Memory B cell (primary cell): ENCODE measurements at regions not wholly inside any gene's neighbourhood (a gene's known extent, or its start where the extent isn't known, plus 50 kb on each side); places are given as distances from the start of the nearest gene placed in this dataset.
"Not testable (repeated sequence)": the region's sequence is repeated elsewhere in the genome, so short reads cannot be mapped to it uniquely, and the experiment has no call there.

Experiments used
- ATAC-seq: fragments of 150-1000 bp; cut with Tn5 transposase; 2 replicates; pipeline ENCODE4 v1.10.0; 2021; ENCODE audit warnings: low read depth, mild to moderate bottlenecking, moderate library complexity
- DNase-seq, 2 donors: peaks; one replicate each; pipeline ENCODE4 v3.0.0; 2022; ENCODE audit warnings: low spot score in 2 of 2
- H3K27ac Mint-ChIP-seq: one replicate; pipeline ENCODE4 v1.8.0; 2022; ENCODE audit warnings: mild to moderate bottlenecking, moderate library complexity, mixed read lengths
- H3K27me3 Mint-ChIP-seq: one replicate; pipeline ENCODE4 v1.8.0; 2022; ENCODE audit warnings: mixed read lengths
- H3K36me3 Mint-ChIP-seq: one replicate; pipeline ENCODE4 v1.8.0; 2022; ENCODE audit warnings: mild to moderate bottlenecking, mixed read lengths
- H3K4me1 Mint-ChIP-seq: one replicate; pipeline ENCODE4 v1.8.0; 2022; ENCODE audit warnings: mixed read lengths
- H3K4me3 Mint-ChIP-seq: one replicate; pipeline ENCODE4 v1.8.0; 2022; ENCODE audit warnings: mild to moderate bottlenecking, moderate library complexity, mixed read lengths
- H3K9me3 Mint-ChIP-seq: one replicate; pipeline ENCODE4 v1.8.0; 2022; ENCODE audit warnings: mixed read lengths

DNA sequence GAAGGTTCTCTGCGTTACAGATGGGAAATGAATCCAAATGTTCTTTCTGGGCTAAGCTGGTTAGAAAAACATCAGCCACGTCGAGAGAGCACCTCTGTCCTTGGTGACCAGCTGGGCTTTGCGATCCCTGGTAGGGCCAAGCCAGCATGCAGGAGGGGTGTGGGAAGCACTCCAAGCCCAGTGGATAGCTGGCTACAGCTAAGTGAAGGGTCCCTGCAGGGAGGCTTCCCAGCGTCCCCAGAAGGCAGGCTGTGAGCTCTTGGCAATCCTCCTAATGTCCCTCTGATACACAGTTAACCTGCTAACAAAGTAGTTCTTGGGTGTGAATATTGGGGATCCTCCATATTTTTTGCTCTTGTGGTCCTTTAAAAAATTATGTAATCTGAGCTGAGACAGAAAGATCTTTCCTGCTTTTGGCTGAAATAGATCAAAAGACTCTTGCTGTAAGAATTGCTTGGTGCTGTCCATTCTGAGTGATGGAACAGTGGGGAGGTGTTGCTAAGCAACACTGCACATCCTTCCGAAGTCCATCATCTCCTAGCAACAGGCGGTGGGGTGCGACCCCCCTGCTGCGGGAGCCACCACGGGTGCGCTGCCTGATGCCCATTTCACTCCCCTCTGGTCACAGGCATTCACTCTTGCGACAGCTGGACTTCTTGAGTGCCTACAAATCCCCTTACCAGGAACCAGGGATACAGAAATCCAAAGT is 88.5 kb upstream of the UXS1 start:
- peaks cover 2% of the 10 kb centered on the region for H3K9me3 Mint-ChIP-seq
- DNase-seq = no peak
- H3K27ac Mint-ChIP-seq = no peak overlapping the region
- H3K4me1 Mint-ChIP-seq = no peaks in the 10 kb centered on the region
- no peak for ATAC-seq
- no peaks in the 10 kb centered on the region for H3K36me3 Mint-ChIP-seq
- H3K27me3 Mint-ChIP-seq = peaks cover 10% of the 10 kb centered on the region
- H3K4me3 Mint-ChIP-seq = no peak overlapping the region

DNA sequence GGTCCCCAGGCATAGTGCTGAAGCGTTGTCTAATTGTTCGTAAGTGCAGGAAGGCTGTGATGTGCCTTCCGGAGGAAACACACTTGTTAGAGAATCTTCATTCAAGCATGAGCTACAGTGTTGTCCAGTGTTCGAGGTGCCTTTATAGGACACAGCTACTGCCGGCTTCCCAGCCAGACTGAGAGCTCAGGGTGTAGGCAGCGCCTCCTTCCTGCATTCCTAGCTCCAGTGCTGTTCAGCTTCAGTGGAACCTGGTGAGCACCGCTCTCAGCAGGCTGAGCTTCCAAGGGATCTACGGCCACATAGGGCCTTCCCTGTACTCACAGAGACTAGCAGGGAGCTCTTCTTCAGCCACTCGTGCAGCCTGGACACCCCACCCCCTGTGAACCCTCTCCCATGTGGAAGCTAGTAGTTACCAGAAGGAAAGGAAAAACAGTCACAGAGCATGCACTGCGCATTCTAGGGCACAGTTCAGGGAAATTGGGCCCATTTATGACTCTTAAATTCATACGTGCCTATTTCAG is 87.9 kb upstream of the UXS1 start:
- H3K27me3 Mint-ChIP-seq = peaks cover 10% of the 10 kb centered on the region
- H3K36me3 Mint-ChIP-seq, H3K9me3 Mint-ChIP-seq, DNase-seq, H3K27ac Mint-ChIP-seq, ATAC-seq, H3K4me3 Mint-ChIP-seq, H3K4me1 Mint-ChIP-seq: not testable (repeated sequence)

- no peak for DNase-seq
- Mint-ChIP-seq H3K4me3 (no peak overlapping the region), H3K36me3 (no peaks in the 10 kb centered on the region), H3K4me1 (no peaks in the 10 kb centered on the region), H3K9me3 (no peaks in the 10 kb centered on the region), H3K27me3 (peaks cover 10% of the 10 kb centered on the region), H3K27ac (no peak overlapping the region)
- no peak for ATAC-seq
Observed at GRCh38 chr2:106280722-106281446, 86.8 kb upstream of the UXS1 start.

DNA sequence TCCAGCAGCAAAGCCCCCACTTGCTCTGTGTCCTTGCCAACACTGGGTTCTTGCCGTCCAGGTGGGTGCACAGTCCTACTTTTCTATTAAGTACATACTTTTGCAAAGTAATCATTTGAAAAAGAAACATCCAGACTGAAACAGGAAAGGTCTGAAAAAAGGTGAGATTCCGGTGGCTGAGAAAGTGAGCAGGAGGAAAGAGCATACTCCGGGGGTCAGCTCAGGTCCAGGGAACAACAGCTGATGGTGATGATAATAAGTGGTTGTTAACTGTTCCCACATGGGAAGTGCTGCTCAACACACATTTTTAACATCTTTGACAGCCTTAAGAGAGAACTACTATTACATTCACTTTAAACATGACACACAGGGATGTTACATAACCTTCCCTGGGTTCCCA is 86.1 kb upstream of the UXS1 start:
- DNase-seq (no peak), ATAC-seq (no peak)
- H3K27me3 Mint-ChIP-seq = peaks cover 10% of the 10 kb centered on the region
- H3K9me3 Mint-ChIP-seq = no peaks in the 10 kb centered on the region
- H3K4me1 Mint-ChIP-seq = no peaks in the 10 kb centered on the region
- no peak overlapping the region for H3K4me3 Mint-ChIP-seq
- no peaks in the 10 kb centered on the region for H3K36me3 Mint-ChIP-seq
- H3K27ac Mint-ChIP-seq = no peak overlapping the region

- Mint-ChIP-seq H3K36me3 (no peaks in the 10 kb centered on the region), H3K4me3 (no peak overlapping the region), H3K4me1 (no peaks in the 10 kb centered on the region), H3K9me3 (peaks cover under 1% of the 10 kb centered on the region), H3K27me3 (peaks cover 8% of the 10 kb centered on the region), H3K27ac (no peak overlapping the region)
- DNase-seq (no peak), ATAC-seq (no peak)
Observed at GRCh38 chr2:106278112-106278876, 84.2 kb upstream of the UXS1 start.

GRCh38 chr2:106277426-106277825 is 83.3 kb upstream of the UXS1 start:
- H3K27ac Mint-ChIP-seq = no peak overlapping the region
- peaks cover under 1% of the 10 kb centered on the region for H3K4me1 Mint-ChIP-seq
- no peaks in the 10 kb centered on the region for H3K36me3 Mint-ChIP-seq
- H3K9me3 Mint-ChIP-seq = peaks cover 1% of the 10 kb centered on the region
- no peak overlapping the region for H3K4me3 Mint-ChIP-seq
- no peak for DNase-seq
- peaks cover 4% of the 10 kb centered on the region for H3K27me3 Mint-ChIP-seq
- ATAC-seq = no peak

- Mint-ChIP-seq H3K36me3 (no peaks in the 10 kb centered on the region), H3K27me3 (peaks cover 2% of the 10 kb centered on the region), H3K9me3 (peaks cover 1% of the 10 kb centered on the region), H3K4me3 (no peak overlapping the region), H3K4me1 (peaks cover 2% of the 10 kb centered on the region), H3K27ac (no peak overlapping the region)
- DNase-seq (no peak), ATAC-seq (no peak)
Observed at GRCh38 chr2:106275971-106276370, 81.9 kb upstream of the UXS1 start.

DNA sequence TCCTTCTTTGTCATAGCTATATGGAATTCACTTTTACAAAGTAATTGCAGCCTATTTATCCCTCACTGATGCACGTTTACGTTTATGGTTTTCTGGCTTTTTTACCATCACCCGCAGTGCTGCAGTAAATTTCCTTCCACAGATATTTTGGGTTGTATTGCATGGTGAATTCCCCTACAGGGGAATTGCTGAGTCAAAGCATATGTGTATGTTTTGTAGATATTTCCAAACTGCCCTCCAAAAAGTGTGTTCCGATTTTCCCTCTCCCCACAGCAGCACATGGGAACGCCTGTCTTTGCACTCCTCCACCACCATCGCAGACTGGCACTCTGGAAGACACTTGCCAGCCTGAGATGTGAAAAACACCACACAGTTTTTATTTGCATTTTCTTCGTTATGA is 80.6 kb upstream of the UXS1 start:
- no peaks in the 10 kb centered on the region for H3K36me3 Mint-ChIP-seq
- peaks cover 8% of the 10 kb centered on the region for H3K4me1 Mint-ChIP-seq
- DNase-seq (no peak), ATAC-seq (no peak)
- H3K9me3 Mint-ChIP-seq = peaks cover 1% of the 10 kb centered on the region
- H3K4me3 Mint-ChIP-seq = no peak overlapping the region
- H3K27ac Mint-ChIP-seq = no peak overlapping the region
- H3K27me3 Mint-ChIP-seq = peaks cover 6% of the 10 kb centered on the region

- DNase-seq (no peak), ATAC-seq (no peak)
- Mint-ChIP-seq H3K4me1 (peaks cover 16% of the 10 kb centered on the region), H3K9me3 (peaks cover 1% of the 10 kb centered on the region), H3K27ac (no peak overlapping the region), H3K36me3 (no peaks in the 10 kb centered on the region), H3K4me3 (no peak overlapping the region), H3K27me3 (peaks cover 11% of the 10 kb centered on the region)
Observed at GRCh38 chr2:106272216-106272807, 78.2 kb upstream of the UXS1 start.

DNA sequence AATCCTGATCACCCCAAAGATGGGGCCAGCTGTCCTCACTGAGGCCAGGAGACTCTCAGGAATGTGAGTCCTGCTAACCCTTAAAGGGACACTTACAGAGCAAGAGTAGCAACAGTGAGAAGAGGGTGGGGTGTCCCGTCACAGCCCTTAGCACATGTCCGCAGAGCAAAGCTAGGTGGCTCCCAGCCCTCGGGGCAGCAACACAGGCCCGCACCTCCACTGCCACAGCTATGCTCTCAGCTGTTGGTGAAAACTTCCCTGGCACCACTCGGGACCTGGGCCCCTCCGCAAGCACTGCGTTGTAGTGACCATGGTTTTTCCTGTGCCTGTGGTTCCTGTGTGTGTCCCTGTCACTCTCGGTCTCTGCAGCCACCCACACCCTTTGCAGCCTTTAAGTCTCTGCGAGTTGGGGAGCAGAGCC is 76.4 kb upstream of the UXS1 start:
- no peak overlapping the region for H3K27ac Mint-ChIP-seq
- ATAC-seq = no peak
- peaks cover 1% of the 10 kb centered on the region for H3K9me3 Mint-ChIP-seq
- no peak for DNase-seq
- no peaks in the 10 kb centered on the region for H3K36me3 Mint-ChIP-seq
- peaks cover 16% of the 10 kb centered on the region for H3K4me1 Mint-ChIP-seq
- H3K4me3 Mint-ChIP-seq = peak overlapping the region; percentile 85
- peaks cover 11% of the 10 kb centered on the region for H3K27me3 Mint-ChIP-seq

- ATAC-seq (peak; percentile 70), DNase-seq (peak in 1 of 2 donors; percentile 28)
- H3K36me3 Mint-ChIP-seq = no peaks in the 10 kb centered on the region
- peak overlapping the region; percentile 85 for H3K4me3 Mint-ChIP-seq
- peaks cover 1% of the 10 kb centered on the region for H3K9me3 Mint-ChIP-seq
- peaks cover 11% of the 10 kb centered on the region for H3K27me3 Mint-ChIP-seq
- H3K27ac Mint-ChIP-seq = no peak overlapping the region
- H3K4me1 Mint-ChIP-seq = peaks cover 16% of the 10 kb centered on the region
Observed at GRCh38 chr2:106269591-106270291, 75.6 kb upstream of the UXS1 start.

- no peak for DNase-seq
- Mint-ChIP-seq H3K4me1 (peaks cover 16% of the 10 kb centered on the region), H3K36me3 (no peaks in the 10 kb centered on the region), H3K27ac (no peak overlapping the region), H3K27me3 (peaks cover 11% of the 10 kb centered on the region), H3K4me3 (no peak overlapping the region), H3K9me3 (no peaks in the 10 kb centered on the region)
- no peak for ATAC-seq
Observed at GRCh38 chr2:106267997-106268396, 73.9 kb upstream of the UXS1 start.

DNA sequence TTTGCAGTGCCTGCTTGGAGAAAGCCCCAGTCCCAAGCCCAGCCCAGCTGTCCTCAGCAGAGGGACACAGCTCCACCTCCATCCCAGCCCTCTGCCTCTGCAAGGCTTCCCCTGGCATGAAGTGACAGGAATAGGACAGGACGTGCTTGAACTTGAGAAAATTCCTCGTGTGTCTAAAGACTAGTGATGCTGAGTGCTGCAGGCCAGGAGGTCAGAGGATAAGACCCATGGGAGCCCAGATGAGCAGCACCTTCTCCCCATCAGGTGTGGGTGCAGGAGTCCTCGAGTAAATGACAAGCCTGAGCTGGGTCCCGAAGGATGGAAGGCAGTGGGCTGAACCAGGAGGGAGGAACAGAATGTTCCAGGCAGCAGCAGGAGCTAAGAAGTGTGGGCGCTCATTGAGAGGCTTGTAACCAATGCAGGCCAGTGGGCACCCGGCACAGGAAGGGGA is 67.8 kb upstream of the UXS1 start:
- Mint-ChIP-seq H3K27me3 (peaks cover 8% of the 10 kb centered on the region), H3K4me3 (no peak overlapping the region), H3K9me3 (no peaks in the 10 kb centered on the region), H3K27ac (no peak overlapping the region), H3K4me1 (no peaks in the 10 kb centered on the region), H3K36me3 (no peaks in the 10 kb centered on the region)
- no peak for DNase-seq
- ATAC-seq = no peak
